LNCaP clone FGC (cell line): ENCODE measurements at regions not wholly inside any gene's neighbourhood (a gene's known extent, or its start where the extent isn't known, plus 50 kb on each side); places are given as distances from the start of the nearest gene placed in this dataset.

Experiments
- DNase-seq: peaks from one replicate; pipeline ENCODE4 v3.0.0-alpha.2; 2011; ENCODE audit warnings: low read depth
- H3K4me3 ChIP-seq: 2 replicates; pipeline ENCODE4 v1.5.1; 2011; ENCODE audit warnings: mild to moderate bottlenecking, low read depth, low read length, control low read depth
- CTCF ChIP-seq: IDR thresholded peaks from 2 replicates; pipeline ENCODE4 v1.5.1; 2012; ENCODE audit warnings: mild to moderate bottlenecking; ENCODE audit not compliant: control insufficient read depth, insufficient read depth; ENCODE audit errors: extremely low read depth

- H3K4me3 ChIP-seq: no peak overlapping the region
- no peak for TF ChIP-seq CTCF
- no peak for DNase-seq
Observed at GRCh38 chr4:125679989-125680388, 365.2 kb downstream of the FAT4 start.

- no peak overlapping the region for H3K4me3 ChIP-seq
- DNase-seq: no peak
- TF ChIP-seq CTCF: no peak
Observed at GRCh38 chr4:125681240-125681639, 366.5 kb downstream of the FAT4 start.

GRCh38 chr4:125682730-125683129 lies 368.0 kb downstream of the FAT4 start:
- no peak for TF ChIP-seq CTCF
- DNase-seq: no peak
- H3K4me3 ChIP-seq: no peak overlapping the region

DNA sequence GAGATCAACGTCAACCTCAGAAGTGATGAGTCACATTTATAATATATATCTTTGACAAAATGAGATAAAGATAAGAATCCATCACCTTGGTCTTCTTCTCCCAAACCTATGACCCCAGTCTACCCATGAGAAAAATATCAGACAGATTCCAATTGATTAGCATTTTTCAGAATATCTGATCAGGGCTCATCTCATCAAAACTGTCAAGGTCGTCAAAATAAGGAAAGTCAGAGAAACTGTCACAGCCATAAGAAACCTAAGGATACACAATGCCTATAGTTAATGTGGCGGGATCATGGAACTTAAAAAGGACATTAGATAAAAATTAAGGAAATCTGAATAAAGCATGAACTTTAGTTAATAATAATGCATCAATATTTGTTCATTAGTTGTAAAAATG lies 374.1 kb downstream of the FAT4 start:
- no peak overlapping the region for H3K4me3 ChIP-seq
- DNase-seq: no peak
- TF ChIP-seq CTCF: no peak

DNA sequence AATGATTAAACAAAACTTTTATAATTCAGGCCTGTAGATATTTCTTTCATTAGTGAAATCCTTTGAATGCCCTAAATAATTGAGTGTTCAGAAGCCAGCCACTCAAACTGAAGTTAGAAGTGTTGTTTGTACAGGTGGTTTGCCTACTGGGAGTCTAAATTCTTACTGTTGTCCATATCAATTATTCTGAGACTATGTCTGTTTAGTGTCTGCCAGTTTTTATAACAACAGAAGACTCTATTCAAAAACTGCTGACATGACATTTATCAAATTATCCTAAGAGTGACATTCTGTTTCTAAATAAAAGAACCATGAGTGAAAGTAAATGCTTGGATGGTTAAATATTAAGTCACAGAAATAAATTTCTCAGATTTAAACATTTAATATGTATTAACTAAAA lies 375.1 kb downstream of the FAT4 start:
- no peak for DNase-seq
- H3K4me3 ChIP-seq: no peak overlapping the region
- TF ChIP-seq CTCF: no peak

DNA sequence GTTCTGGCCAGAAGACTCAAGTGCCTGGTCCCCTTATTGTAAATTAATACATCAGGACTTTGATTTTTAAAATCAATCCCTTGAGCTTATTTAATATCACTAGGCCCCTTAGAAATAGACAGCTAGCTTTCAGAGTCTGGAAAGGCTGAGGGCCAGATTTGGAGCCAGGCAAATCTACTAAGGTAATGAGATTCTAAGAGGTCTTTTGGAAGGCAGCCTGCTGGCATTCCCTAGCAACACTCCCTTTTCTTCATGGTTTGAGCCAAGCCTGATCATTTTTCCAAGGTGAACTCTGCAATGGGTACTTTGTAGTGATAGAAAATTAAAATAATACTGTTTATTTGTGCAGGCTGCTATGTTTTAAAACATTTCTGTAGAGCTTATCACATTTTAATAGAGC lies 378.5 kb downstream of the FAT4 start:
- no peak for DNase-seq
- H3K4me3 ChIP-seq: no peak overlapping the region

More for the DNA sequence above, 378.5 kb downstream of the FAT4 start:
- TF ChIP-seq CTCF: no peak
